Hepatocyte (in vitro differentiated cells): ENCODE measurements at regions not wholly inside any gene's neighbourhood (a gene's known extent, or its start where the extent isn't known, plus 50 kb on each side); places are given as distances from the start of the nearest gene placed in this dataset.

Experiments used
- DNase-seq: peaks from one replicate; pipeline ENCODE4 v3.0.0-alpha.2; 2016; ENCODE audit warnings: low spot score
- H2AFZ ChIP-seq: fragments of 200-600 bp; sonication (generic); 2 replicates; pipeline ENCODE4 v1.6.0; 2016; ENCODE audit warnings: antibody characterized with exemption, mild to moderate bottlenecking
- H3K27ac ChIP-seq: fragments of 200-600 bp; sonication (generic); 2 replicates; pipeline ENCODE4 v1.5.1; 2016; ENCODE audit warnings: mild to moderate bottlenecking
- H3K27me3 ChIP-seq: fragments of 200-600 bp; sonication (generic); 2 replicates; pipeline ENCODE4 v1.6.1; 2016
- H3K36me3 ChIP-seq: fragments of 200-600 bp; sonication (generic); replicated peaks from 2 replicates; pipeline ENCODE4 v1.5.1; 2016; ENCODE audit warnings: low read depth; ENCODE audit not compliant: insufficient read depth
- H3K4me1 ChIP-seq: fragments of 200-600 bp; sonication (generic); 2 replicates; pipeline ENCODE4 v1.5.1; 2016; ENCODE audit warnings: mild to moderate bottlenecking, moderate library complexity; ENCODE audit not compliant: insufficient read depth
- H3K4me2 ChIP-seq: fragments of 200-600 bp; sonication (generic); 2 replicates; pipeline ENCODE4 v1.6.0; 2016
- H3K4me3 ChIP-seq: fragments of 200-600 bp; sonication (generic); 2 replicates; pipeline ENCODE4 v1.5.1; 2016; ENCODE audit warnings: mild to moderate bottlenecking
- H3K79me2 ChIP-seq: fragments of 200-600 bp; sonication (generic); 2 replicates; pipeline ENCODE4 v1.6.0; 2017; ENCODE audit warnings: mild to moderate bottlenecking
- H3K9me2 ChIP-seq: fragments of 200-600 bp; sonication (generic); replicated peaks from 2 replicates; pipeline ENCODE4 v1.6.0; 2017; ENCODE audit warnings: mild to moderate bottlenecking; ENCODE audit not compliant: insufficient read depth
- H3K9me3 ChIP-seq: fragments of 200-600 bp; sonication (generic); 2 replicates; pipeline ENCODE4 v1.5.1; 2016; ENCODE audit warnings: low read depth, mild to moderate bottlenecking
- H4K20me1 ChIP-seq: fragments of 200-600 bp; sonication (generic); 2 replicates; pipeline ENCODE4 v1.6.0; 2016; ENCODE audit warnings: mild to moderate bottlenecking; ENCODE audit not compliant: insufficient read depth, poor library complexity, severe bottlenecking
- CTCF ChIP-seq: fragments of 200-600 bp; sonication (generic); IDR thresholded peaks from 2 replicates; pipeline ENCODE4 v1.5.1; 2016; ENCODE audit warnings: antibody characterized with exemption, mild to moderate bottlenecking; ENCODE audit not compliant: poor library complexity
- EZH2 ChIP-seq: fragments of 200-600 bp; sonication (generic); IDR thresholded peaks from 2 replicates; pipeline ENCODE4 v1.6.1; 2016; ENCODE audit warnings: antibody characterized with exemption, mild to moderate bottlenecking, borderline replicate concordance
- EZH2phosphoT487 ChIP-seq: fragments of 200-600 bp; sonication (generic); IDR thresholded peaks from one replicate; pipeline ENCODE4 v1.6.1; 2018; ENCODE audit warnings: antibody characterized with exemption, mild to moderate bottlenecking, low read depth, moderate library complexity; ENCODE audit not compliant: unreplicated experiment, severe bottlenecking
- WGBS: methylation state at CpG from one replicate; pipeline ENCODE4 v1.1.6; 2016; ENCODE audit warnings: low lambda C conversion rate; ENCODE audit errors: missing lambda C conversion rate; 5-methylcytosine and 5-hydroxymethylcytosine counted together

GRCh38 chrX:117215683-117216082 is 752.9 kb upstream of the CT83 start:
- H3K36me3 ChIP-seq = no peaks in the 10 kb centered on the region
- no peaks in the 10 kb centered on the region for H4K20me1 ChIP-seq

GRCh38 chrX:117196481-117196880 is 733.7 kb upstream of the CT83 start:
- TF ChIP-seq EZH2phosphoT487 (no peak), EZH2 (no peak), CTCF (no peak)
- no peak overlapping the region for H2AFZ ChIP-seq
- no peaks in the 10 kb centered on the region for H3K4me1 ChIP-seq
- DNase-seq = no peak
- WGBS = 44% methylated on average over 3 of the region's 3 CpGs
- no peaks in the 10 kb centered on the region for H3K36me3 ChIP-seq
- H4K20me1 ChIP-seq = no peaks in the 10 kb centered on the region
- H3K4me2 ChIP-seq = no peak overlapping the region
- no peaks in the 10 kb centered on the region for H3K27me3 ChIP-seq
- no peaks in the 10 kb centered on the region for H3K9me3 ChIP-seq
- no peaks in the 10 kb centered on the region for H3K79me2 ChIP-seq
- no peak overlapping the region for H3K4me3 ChIP-seq
- no peak overlapping the region for H3K27ac ChIP-seq
- no peaks in the 10 kb centered on the region for H3K9me2 ChIP-seq

More at GRCh38 chrX:117215683-117216082, 752.9 kb upstream of the CT83 start:
- H3K27me3 ChIP-seq = no peaks in the 10 kb centered on the region
- no peaks in the 10 kb centered on the region for H3K79me2 ChIP-seq
- H3K4me1 ChIP-seq = no peaks in the 10 kb centered on the region
- DNase-seq = no peak
- no peak overlapping the region for H2AFZ ChIP-seq
- H3K4me2 ChIP-seq = no peak overlapping the region
- H3K9me2 ChIP-seq = no peaks in the 10 kb centered on the region
- H3K9me3 ChIP-seq = no peaks in the 10 kb centered on the region
- TF ChIP-seq EZH2 (no peak), EZH2phosphoT487 (no peak), CTCF (no peak)
- H3K4me3 ChIP-seq = no peak overlapping the region
- WGBS = 88% methylated on average over 1 of the region's 1 CpG
- no peak overlapping the region for H3K27ac ChIP-seq

GRCh38 chrX:117147249-117147648 is 684.5 kb upstream of the CT83 start:
- H3K27ac ChIP-seq = no peak overlapping the region
- H3K27me3 ChIP-seq = no peaks in the 10 kb centered on the region
- no peak overlapping the region for H3K4me2 ChIP-seq
- DNase-seq = no peak
- no peaks in the 10 kb centered on the region for H3K79me2 ChIP-seq
- H3K36me3 ChIP-seq = no peaks in the 10 kb centered on the region
- no peak for TF ChIP-seq EZH2phosphoT487
- TF ChIP-seq EZH2 = no peak
- TF ChIP-seq CTCF = no peak
- H3K9me3 ChIP-seq = no peaks in the 10 kb centered on the region
- no peaks in the 10 kb centered on the region for H3K4me1 ChIP-seq
- H4K20me1 ChIP-seq = no peaks in the 10 kb centered on the region
- H2AFZ ChIP-seq = no peak overlapping the region
- H3K9me2 ChIP-seq = no peaks in the 10 kb centered on the region
- H3K4me3 ChIP-seq = no peak overlapping the region

- Histone ChIP-seq H3K4me1 (no peaks in the 10 kb centered on the region), H3K9me3 (no peaks in the 10 kb centered on the region), H3K4me3 (no peak overlapping the region), H3K27ac (no peak overlapping the region), H3K4me2 (no peak overlapping the region), H3K36me3 (no peaks in the 10 kb centered on the region), H2AFZ (no peak overlapping the region), H3K27me3 (no peaks in the 10 kb centered on the region), H4K20me1 (no peaks in the 10 kb centered on the region), H3K79me2 (no peaks in the 10 kb centered on the region), H3K9me2 (no peaks in the 10 kb centered on the region)
- DNase-seq = peak; percentile 14
- 79% methylated on average over 2 of the region's 2 CpGs for WGBS
- TF ChIP-seq EZH2phosphoT487 (no peak), EZH2 (no peak), CTCF (no peak)
These were observed 675.3 kb upstream of the CT83 start for GRCh38 chrX:117138070-117138469.
